ENCODE measurements at regions not wholly inside any gene's neighbourhood (a gene's known extent, or its start where the extent isn't known, plus 50 kb on each side); places are given as distances from the start of the nearest gene placed in this dataset.

DNA sequence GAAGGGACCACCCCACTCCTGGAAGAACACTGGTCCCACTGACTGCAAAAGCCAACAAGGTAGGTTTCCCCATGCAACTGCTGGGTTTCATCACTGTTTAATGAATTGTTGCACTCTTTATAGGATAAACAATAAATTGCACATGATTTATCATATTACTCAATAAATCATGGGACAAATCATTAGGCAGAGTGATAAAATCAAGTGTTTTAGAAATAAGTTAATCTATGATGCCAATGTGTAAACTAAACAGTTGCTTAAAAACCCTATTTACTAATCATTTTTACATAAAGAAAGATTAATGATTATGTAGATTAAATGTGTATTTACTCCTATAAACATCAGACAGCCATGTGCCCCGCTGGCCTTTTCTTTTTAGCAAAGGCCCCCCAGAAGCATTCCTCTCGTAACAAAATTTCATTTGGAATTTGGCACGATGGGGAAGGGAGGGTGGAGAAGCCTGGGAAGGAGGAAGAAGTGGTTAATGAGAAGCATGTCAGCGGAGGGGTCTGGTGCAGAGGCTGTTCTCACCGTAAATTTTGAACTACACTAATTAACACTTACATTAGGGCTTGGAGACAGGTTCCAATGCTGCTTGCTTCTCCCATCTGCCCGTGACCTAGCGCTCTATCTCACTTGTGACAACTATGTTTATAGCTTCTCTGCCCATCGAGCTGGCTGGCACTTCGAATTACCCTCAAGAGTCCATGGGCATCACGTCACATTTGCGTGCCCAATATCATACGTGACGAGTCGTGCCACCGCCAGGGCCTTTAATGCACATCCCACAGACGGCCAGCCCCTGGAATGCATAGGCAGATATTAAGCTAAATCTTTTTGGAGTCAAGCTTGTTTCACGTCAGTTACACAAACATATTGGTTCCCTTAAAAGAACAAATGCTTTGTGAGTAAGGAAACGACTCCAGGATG lies 357.7 kb upstream of the TSHZ3 start:
- H3K27me3 Mint-ChIP-seq (ENCODE audit: low read depth in 3 of 3) = peaks cover 0 to 3% (median 0%) of the 10 kb centered on the region in 3 donors
- no peak overlapping the region for H3K4me3 Mint-ChIP-seq
- no peak for DNase-seq
- H3K36me3 Mint-ChIP-seq = no peaks in the 10 kb centered on the region
- H3K27ac Mint-ChIP-seq = no peak overlapping the region
- H3K9me3 Mint-ChIP-seq = peaks cover 0 to 5% (median under 1%) of the 10 kb centered on the region in 6 donors
- H3K4me1 Mint-ChIP-seq = no peaks in the 10 kb centered on the region

DNA sequence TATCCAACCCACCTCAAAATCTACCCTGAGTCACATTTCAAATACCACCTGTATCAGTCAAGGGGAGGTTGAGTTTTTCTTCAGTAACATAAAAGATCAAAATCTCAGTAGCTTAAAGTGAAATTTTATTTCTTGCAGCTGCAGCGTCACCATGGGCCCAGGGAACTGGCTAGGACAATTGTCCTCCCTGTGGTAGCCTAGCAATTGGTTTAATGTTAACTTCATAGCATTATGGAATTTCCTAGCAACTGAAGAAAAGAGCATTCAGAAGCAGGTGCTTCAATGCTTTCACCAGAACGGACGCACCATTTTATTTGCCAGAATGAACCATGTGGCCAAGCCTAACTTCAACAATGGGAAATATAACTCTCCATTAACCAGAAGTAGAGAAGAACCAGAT lies 359.3 kb upstream of the TSHZ3 start:
- Mint-ChIP-seq H3K4me1 (no peaks in the 10 kb centered on the region), H3K9me3 (peaks cover 0 to 9% (median 0%) of the 10 kb centered on the region in 6 donors), H3K27me3 (ENCODE audit: low read depth in 3 of 3) (peaks cover 0 to 1% (median 0%) of the 10 kb centered on the region in 3 donors), H3K36me3 (no peaks in the 10 kb centered on the region), H3K27ac (no peak overlapping the region), H3K4me3 (no peak overlapping the region)
- no peak for DNase-seq

DNA sequence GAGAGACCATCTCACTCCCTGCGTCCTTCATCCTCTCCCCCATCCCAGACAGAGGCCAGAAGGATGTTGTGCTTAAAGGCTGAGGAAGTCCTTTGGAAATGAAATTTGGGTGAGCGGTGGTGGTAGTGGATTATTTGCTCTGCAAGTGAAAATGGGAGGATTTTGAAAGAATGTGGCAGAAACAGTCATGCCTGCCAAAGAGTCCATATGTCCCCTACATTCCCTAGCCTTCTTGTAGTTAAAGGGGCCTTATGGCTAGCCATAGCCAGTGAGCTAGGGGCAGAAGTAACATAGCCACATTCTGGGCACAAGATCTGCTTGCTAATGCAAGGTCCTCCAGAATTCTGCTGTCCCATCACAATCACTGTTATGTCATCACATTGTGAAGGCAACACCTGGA lies 360.2 kb upstream of the TSHZ3 start:
- no peaks in the 10 kb centered on the region for H3K4me1 Mint-ChIP-seq
- peaks cover 0 to 3% (median 0%) of the 10 kb centered on the region in 3 donors for H3K27me3 Mint-ChIP-seq (ENCODE audit: low read depth in 3 of 3)
- DNase-seq = no peak
- H3K36me3 Mint-ChIP-seq = no peaks in the 10 kb centered on the region
- H3K27ac Mint-ChIP-seq = no peak overlapping the region
- H3K9me3 Mint-ChIP-seq = peaks cover 0 to 10% (median 0%) of the 10 kb centered on the region in 6 donors
- H3K4me3 Mint-ChIP-seq = no peak overlapping the region

DNA sequence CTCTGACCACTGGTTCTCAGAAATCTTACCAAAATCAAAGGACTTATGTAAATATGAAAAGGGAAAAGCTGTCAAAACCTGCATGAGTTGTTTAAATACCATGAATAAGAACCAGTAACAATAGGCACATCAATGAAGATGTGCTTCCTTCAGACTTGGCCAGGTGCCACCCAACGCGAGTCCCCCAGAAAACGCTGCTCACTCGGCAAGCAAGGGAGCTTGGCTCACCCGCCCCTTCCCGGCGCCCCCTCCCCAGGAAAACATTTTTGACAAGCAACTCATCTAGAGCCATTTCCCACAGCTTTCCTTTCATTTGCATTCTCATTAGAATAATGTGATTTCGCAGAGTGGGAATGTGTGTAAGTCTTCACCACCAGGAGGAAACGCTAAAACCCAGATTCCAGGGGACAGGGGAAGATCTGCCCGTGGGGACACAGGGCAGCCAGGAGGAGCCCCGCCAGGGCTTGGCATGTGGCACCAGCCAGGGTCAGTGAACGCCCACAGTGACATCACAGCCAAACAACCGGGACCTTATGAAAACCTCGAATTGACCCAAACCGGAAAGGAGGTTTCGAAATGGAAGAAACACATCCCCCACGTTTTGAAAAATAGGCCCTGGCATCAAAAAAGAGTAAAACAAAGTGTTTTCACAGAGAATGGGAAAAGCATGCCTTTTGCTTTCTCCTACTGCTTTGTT lies 366.2 kb upstream of the TSHZ3 start:
- H3K4me1 Mint-ChIP-seq = no peaks in the 10 kb centered on the region
- no peaks in the 10 kb centered on the region for H3K36me3 Mint-ChIP-seq
- H3K27ac Mint-ChIP-seq = no peak overlapping the region
- H3K9me3 Mint-ChIP-seq = peaks cover 0 to 10% (median 0%) of the 10 kb centered on the region in 6 donors
- no peak for DNase-seq
- no peak overlapping the region for H3K4me3 Mint-ChIP-seq
- peaks cover 0 to 5% (median 4%) of the 10 kb centered on the region in 3 donors for H3K27me3 Mint-ChIP-seq (ENCODE audit: low read depth in 3 of 3)

DNA sequence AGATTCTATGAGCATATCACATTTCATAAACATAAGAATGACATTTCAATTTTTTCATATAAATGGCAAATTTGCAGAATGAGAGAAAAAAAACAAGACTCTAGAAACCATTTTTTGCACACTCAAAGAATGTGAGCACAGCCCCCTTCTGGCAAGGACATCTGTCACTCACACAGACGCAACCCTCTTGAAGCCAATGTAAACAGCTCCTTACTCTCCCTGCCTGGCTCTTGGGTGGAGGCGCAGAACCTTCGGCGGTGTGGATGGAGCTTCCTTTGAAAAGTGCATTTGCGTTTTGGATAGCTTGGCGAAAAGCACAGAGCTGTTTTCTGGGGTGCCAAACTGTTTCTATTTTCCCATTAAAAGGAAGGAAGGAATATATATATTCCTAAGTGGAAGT lies 367.6 kb upstream of the TSHZ3 start:
- Mint-ChIP-seq H3K27ac (no peak overlapping the region), H3K36me3 (no peaks in the 10 kb centered on the region)

DNA sequence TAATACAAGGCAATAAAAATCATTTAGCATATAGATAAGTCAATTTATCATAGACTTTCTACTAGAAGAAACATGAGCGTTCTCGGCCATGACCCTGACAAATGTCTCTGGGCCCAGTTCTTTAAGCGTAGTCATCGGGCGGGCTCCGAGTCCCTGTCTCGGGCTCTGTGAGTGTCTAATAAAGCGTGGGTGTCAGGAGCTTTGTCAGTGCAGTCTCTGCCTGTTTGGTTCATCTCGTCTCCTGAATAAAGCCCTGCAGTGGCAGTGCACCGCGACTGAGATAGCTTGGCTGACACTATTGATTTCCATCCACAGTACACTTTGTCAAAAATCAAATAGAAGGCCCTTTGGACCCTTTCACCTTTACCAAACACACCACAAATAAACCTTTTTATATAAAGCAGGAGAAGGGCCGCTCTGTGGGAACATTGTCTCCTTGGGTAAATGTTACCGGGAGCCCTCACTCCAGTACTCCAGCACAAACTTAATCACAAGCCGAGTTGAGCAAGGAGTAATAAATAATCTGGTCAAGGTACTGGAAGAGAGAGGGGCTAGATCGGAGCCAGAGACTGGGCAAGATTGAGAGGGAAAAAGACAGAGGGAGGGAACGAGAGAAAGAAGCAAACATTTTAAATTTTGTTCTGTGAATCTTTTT lies 368.2 kb upstream of the TSHZ3 start:
- no peak overlapping the region for H3K4me3 Mint-ChIP-seq
- no peaks in the 10 kb centered on the region for H3K36me3 Mint-ChIP-seq
- H3K27ac Mint-ChIP-seq = no peak overlapping the region
- H3K27me3 Mint-ChIP-seq (ENCODE audit: low read depth in 3 of 3) = peaks cover 2 to 4% (median 4%) of the 10 kb centered on the region in 3 donors
- no peaks in the 10 kb centered on the region for H3K4me1 Mint-ChIP-seq
- peaks cover 0 to 10% (median 0%) of the 10 kb centered on the region in 6 donors for H3K9me3 Mint-ChIP-seq
- no peak for DNase-seq

More for the DNA sequence above, 367.6 kb upstream of the TSHZ3 start:
- Mint-ChIP-seq H3K9me3 (peaks cover 0 to 10% (median 0%) of the 10 kb centered on the region in 6 donors), H3K4me3 (no peak overlapping the region), H3K27me3 (ENCODE audit: low read depth in 3 of 3) (peaks cover 2 to 5% (median 4%) of the 10 kb centered on the region in 3 donors), H3K4me1 (no peaks in the 10 kb centered on the region)
- DNase-seq = no peak

DNA sequence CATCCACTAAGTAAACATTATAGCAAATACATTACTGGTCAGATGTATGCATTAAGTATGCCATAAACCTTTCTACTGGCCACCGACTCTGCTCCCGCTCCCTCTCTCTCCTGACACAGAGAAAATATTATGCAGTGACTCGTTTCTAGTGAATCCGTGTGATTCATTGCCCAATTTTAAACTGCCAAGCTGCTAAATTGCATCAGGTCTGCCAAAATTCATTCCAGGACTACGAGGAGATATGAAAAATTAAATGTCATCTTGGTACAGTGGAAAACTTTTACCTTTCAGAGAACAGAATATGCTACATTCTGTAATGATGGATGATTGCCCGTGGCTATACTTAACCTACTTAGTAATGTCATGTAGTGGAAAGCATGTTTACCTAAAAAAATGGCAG lies 368.8 kb upstream of the TSHZ3 start:
- Mint-ChIP-seq H3K4me1 (no peaks in the 10 kb centered on the region), H3K9me3 (peaks cover 0 to 6% (median 0%) of the 10 kb centered on the region in 6 donors), H3K27me3 (ENCODE audit: low read depth in 3 of 3) (peaks cover 2 to 4% (median 4%) of the 10 kb centered on the region in 3 donors), H3K4me3 (no peak overlapping the region), H3K36me3 (no peaks in the 10 kb centered on the region), H3K27ac (no peak overlapping the region)
- no peak for DNase-seq

DNA sequence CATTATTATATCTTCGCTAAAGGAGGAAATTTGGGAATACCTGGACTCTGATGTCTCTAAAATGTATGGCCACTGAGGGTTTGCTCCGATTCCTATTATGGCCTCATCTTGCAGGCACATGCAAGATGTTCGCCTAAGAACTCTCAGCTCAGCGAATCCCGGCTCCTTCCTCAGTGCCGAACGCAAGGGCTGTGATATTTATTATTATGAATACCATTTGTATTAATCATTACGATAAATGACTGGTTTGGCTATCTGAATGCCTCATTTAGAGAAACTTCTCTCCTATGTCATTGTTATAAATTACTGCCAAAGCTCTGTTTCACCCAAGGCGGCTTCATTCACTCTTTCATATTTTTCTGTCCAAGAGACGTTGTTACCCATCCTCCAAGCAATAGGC lies 369.7 kb upstream of the TSHZ3 start:
- H3K4me3 Mint-ChIP-seq = no peak overlapping the region
- DNase-seq = no peak
- no peaks in the 10 kb centered on the region for H3K9me3 Mint-ChIP-seq
- no peaks in the 10 kb centered on the region for H3K36me3 Mint-ChIP-seq
- H3K27me3 Mint-ChIP-seq (ENCODE audit: low read depth in 3 of 3) = peaks cover 2 to 4% (median 4%) of the 10 kb centered on the region in 3 donors
- H3K4me1 Mint-ChIP-seq = no peaks in the 10 kb centered on the region
- H3K27ac Mint-ChIP-seq = no peak overlapping the region

DNA sequence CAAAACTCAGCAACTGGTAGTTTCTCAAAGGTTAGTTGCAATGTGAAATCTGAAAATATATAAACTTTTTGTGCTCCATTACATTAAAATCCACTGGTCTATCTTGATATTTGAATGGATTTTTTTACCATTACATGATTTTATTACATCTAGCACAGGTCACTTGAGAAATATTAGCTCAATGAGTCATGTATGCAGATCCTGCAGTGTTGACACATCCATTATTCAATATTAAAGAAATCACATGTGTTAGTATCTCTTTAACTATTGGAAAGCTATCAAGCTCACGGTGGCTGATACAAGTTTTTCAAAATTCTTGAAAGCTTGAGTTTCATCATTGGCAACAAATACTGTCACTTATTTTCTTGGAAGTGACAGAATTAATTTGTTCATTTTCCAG lies 373.9 kb upstream of the TSHZ3 start:
- Mint-ChIP-seq H3K27ac (no peak overlapping the region), H3K4me1 (no peaks in the 10 kb centered on the region), H3K9me3 (no peaks in the 10 kb centered on the region), H3K27me3 (ENCODE audit: low read depth in 3 of 3) (peaks cover 2% of the 10 kb centered on the region in 3 donors), H3K4me3 (no peak overlapping the region), H3K36me3 (no peaks in the 10 kb centered on the region)
- DNase-seq = no peak

DNA sequence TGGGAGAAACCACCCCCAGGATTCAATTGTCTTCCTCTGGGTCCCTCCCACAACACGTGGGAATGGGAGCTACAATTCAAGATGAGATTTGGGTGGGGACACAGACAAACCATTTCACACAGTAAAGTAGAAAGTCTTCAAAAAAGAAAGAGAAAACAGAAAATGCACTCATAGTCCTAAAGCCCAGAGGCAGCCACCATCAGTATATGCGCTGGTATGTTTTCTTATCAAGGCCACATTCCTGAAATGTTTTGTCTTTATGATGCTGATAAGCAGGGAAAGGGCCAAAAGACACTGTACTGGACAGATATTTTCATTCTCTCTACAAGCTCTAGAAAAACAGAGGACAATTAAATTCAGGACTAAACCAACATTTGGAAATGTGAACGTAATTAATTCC lies 375.8 kb upstream of the TSHZ3 start:
- Mint-ChIP-seq H3K4me1 (no peaks in the 10 kb centered on the region), H3K36me3 (no peaks in the 10 kb centered on the region), H3K4me3 (no peak overlapping the region), H3K27ac (no peak overlapping the region), H3K9me3 (no peaks in the 10 kb centered on the region), H3K27me3 (ENCODE audit: low read depth in 3 of 3) (peaks cover 0 to 2% (median 2%) of the 10 kb centered on the region in 3 donors)
- DNase-seq = no peak

DNA sequence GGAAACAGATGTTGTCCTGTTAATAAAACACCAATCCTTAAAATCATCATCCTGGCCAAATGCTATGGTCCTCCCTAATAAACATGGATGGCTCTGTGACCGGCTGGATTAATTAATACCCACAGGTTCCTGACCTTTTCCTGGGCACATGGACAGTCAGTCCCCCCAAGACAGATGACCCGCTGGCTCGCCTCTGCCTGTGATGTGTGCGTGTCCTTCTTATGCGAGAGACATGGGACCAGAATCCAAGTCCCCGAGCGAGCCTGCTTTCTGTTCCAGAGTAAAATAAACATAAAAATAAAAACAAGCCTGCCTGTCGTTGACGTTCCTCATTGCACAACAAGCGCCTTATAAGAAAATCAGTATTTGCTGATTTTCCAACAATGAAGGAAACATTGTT lies 378.3 kb upstream of the TSHZ3 start:
- no peak overlapping the region for H3K27ac Mint-ChIP-seq
- H3K36me3 Mint-ChIP-seq = no peaks in the 10 kb centered on the region
- H3K4me3 Mint-ChIP-seq = no peak overlapping the region
- no peak for DNase-seq
- H3K27me3 Mint-ChIP-seq (ENCODE audit: low read depth in 3 of 3) = peaks cover 0 to 2% (median 1%) of the 10 kb centered on the region in 3 donors
- no peaks in the 10 kb centered on the region for H3K4me1 Mint-ChIP-seq
- H3K9me3 Mint-ChIP-seq = no peaks in the 10 kb centered on the region

DNA sequence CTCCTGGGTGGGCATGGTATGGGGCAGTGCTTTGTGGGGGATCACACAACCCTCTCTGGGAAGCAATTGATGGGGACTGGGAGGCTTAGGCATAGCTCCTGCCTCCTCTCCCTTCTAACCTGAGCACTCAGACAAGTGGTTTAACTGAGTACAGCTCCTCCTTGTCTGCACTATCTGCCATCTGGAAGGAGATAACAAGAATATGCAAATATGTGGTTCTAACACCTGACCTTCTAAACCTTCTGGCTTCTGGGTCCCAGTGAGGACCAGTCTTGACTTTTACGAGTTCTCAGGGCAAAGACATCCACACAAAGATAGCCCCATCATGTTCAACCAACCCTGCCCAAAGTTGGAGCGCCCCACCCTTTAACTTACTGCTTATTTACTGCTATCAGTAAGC lies 381.0 kb upstream of the TSHZ3 start:
- H3K4me1 Mint-ChIP-seq = no peaks in the 10 kb centered on the region
- H3K27ac Mint-ChIP-seq = no peak overlapping the region
- H3K27me3 Mint-ChIP-seq (ENCODE audit: low read depth in 3 of 3) = peaks cover 2 to 4% (median 3%) of the 10 kb centered on the region in 3 donors
- no peak for DNase-seq
- H3K4me3 Mint-ChIP-seq = no peak overlapping the region
- H3K36me3 Mint-ChIP-seq = no peaks in the 10 kb centered on the region
- H3K9me3 Mint-ChIP-seq = peaks cover 0 to 3% (median 0%) of the 10 kb centered on the region in 6 donors

DNA sequence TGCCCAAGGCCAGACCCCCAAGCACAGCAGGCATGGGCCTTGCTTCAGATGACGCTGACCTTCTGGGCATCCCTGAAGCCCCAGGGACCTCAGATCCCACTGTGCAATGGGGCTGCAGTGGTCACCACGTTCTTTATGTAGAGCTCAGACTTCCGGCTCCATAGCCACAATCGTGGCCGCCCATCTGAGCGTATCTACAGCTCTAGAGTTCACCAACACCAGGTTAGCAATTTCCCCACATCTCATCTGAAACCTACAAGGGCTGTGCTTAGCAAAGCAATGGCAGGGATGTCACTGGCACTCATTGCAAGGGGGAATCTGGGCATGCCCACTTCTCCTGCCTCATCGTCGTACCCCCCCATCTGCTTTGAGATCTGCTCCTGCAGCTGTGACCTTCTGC lies 384.4 kb upstream of the TSHZ3 start:
- DNase-seq = no peak
- no peak overlapping the region for H3K27ac Mint-ChIP-seq
- H3K4me1 Mint-ChIP-seq = no peaks in the 10 kb centered on the region
- no peaks in the 10 kb centered on the region for H3K36me3 Mint-ChIP-seq
- H3K4me3 Mint-ChIP-seq = no peak overlapping the region
- H3K9me3 Mint-ChIP-seq = peaks cover 0 to 3% (median 0%) of the 10 kb centered on the region in 6 donors
- H3K27me3 Mint-ChIP-seq (ENCODE audit: low read depth in 3 of 3) = peaks cover 0 to 5% (median 4%) of the 10 kb centered on the region in 3 donors

DNA sequence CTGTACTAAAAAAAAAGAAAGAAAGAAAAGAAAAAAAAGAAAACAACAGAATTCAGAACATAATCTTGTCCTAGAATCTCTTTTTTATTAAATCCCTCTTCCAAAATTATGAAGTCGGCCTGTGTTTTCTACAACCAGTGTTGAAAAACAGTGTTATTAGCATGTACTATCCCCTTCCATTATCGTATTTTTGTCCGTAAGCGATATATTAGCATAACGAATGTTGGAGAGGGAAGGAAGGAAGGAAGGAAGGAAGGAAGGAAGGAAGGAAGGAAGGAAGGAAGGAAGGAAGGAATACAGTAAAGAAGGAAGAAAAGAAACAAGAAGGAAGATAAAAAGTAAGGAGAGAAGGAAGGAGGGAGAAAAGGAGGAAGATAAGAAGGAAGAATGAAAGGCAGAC lies 393.0 kb upstream of the TSHZ3 start:
- H3K4me1 Mint-ChIP-seq = no peaks in the 10 kb centered on the region
- no peaks in the 10 kb centered on the region for H3K36me3 Mint-ChIP-seq
- peaks cover 0 to 2% (median 0%) of the 10 kb centered on the region in 6 donors for H3K9me3 Mint-ChIP-seq
- DNase-seq = no peak
- H3K27ac Mint-ChIP-seq = no peak overlapping the region
- peaks cover 0 to 5% (median 3%) of the 10 kb centered on the region in 3 donors for H3K27me3 Mint-ChIP-seq (ENCODE audit: low read depth in 3 of 3)
- H3K4me3 Mint-ChIP-seq = no peak overlapping the region
